ENCODE measurements at regions not wholly inside any gene's neighbourhood (a gene's known extent, or its start where the extent isn't known, plus 50 kb on each side); places are given as distances from the start of the nearest gene placed in this dataset.
A peak's percentile ranks its signal among the peaks of the same experiment; 100 is the strongest.

DNA sequence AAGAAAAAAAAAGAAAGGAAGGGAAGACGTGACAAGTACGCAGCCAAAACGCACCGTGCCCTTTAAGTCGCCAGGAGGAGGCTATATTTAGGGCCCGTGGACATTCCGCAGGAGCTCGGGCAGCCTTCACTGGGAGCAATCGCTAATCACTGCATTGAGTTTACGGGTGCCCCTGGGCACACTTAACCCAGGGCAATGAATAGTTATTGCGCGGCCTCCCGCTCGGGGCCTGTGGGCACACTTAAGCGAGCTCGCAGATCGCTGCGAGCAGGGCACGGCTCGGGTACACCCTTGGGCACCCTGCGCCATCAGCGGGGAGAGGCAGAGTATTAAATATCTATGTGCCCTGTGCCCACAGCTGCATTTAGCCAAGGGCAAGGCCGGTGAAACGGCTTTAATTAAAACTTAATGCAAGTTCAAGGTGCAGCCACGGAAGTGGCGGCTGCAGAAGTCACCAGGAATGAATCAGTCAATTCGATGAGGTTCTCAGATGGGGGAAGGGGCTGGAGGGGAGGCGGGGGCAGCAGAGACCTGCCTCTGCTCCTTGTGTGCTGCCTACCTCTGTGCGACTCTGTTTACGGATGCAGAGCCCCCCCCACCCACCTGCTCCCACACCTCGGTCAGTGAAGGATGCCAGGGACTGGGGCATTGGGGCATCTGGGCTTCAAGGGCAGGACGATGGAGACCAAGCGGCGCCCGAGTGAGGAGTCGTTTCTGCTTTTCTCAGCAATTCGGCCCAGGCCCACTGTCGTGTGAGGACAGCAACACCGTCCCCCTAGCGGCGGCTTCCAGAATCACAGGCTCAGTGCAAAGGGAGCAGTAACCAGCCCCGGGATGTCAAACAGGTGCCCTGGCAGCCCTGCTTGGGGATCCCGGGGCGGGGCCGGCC is 51.8 kb upstream of the TARDBP start:
- H3K9me3 ChIP-seq (ENCODE audit: control insufficient read depth in 1 of 2, insufficient read depth in 1 of 2, low read length in 2 of 2), result no peaks in the 10 kb centered on the region
- Mint-ChIP-seq H3K4me1 (ENCODE audit: low read depth) (peaks cover 10% of the 10 kb centered on the region), H3K27ac (no peak overlapping the region), H3K4me3 (no peak overlapping the region), H3K27me3 (peaks cover 14% of the 10 kb centered on the region), H3K36me3 (ENCODE audit: low read depth) (no peaks in the 10 kb centered on the region), H3K9me3 (no peaks in the 10 kb centered on the region)
- TF ChIP-seq, protein P1, sequence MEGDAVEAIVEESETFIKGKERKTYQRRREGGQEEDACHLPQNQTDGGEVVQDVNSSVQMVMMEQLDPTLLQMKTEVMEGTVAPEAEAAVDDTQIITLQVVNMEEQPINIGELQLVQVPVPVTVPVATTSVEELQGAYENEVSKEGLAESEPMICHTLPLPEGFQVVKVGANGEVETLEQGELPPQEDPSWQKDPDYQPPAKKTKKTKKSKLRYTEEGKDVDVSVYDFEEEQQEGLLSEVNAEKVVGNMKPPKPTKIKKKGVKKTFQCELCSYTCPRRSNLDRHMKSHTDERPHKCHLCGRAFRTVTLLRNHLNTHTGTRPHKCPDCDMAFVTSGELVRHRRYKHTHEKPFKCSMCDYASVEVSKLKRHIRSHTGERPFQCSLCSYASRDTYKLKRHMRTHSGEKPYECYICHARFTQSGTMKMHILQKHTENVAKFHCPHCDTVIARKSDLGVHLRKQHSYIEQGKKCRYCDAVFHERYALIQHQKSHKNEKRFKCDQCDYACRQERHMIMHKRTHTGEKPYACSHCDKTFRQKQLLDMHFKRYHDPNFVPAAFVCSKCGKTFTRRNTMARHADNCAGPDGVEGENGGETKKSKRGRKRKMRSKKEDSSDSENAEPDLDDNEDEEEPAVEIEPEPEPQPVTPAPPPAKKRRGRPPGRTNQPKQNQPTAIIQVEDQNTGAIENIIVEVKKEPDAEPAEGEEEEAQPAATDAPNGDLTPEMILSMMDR (IDR thresholded peaks at IDR 0.05), result peak; percentile 73
- H3K27me3 ChIP-seq (ENCODE audit: control insufficient read depth in 1 of 2, insufficient read depth in 2 of 2, low read length in 2 of 2), result peaks cover 0 to 7% of the 10 kb centered on the region in 2 experiments
- H3K36me3 ChIP-seq (ENCODE audit: insufficient read depth, low read length), result no peaks in the 10 kb centered on the region
- peaks cover 18% of the 10 kb centered on the region for H3K4me1 ChIP-seq (ENCODE audit: insufficient read depth, low read length)
- intact Hi-C loops (cut with DNase I, micrococcal nuclease), result no loop called here
- H3K4me3 ChIP-seq (ENCODE audit: low read length), result no peak overlapping the region
- POLR2A ChIA-PET, result no interaction called here
- DNase-seq (peak; percentile 68 to 86 (median 76)), ATAC-seq (ENCODE audit: poor library complexity) (peak; percentile 75)
- H3K27ac ChIP-seq (ENCODE audit: low read depth in 1 of 2, low read length in 2 of 2), result no peak overlapping the region
- CTCF ChIA-PET, result interaction anchor here (0.6 kb wide), 1 partner anchor 378 kb away, joined by 3 read pairs; no protein-coding TSS in a partner anchor

DNA sequence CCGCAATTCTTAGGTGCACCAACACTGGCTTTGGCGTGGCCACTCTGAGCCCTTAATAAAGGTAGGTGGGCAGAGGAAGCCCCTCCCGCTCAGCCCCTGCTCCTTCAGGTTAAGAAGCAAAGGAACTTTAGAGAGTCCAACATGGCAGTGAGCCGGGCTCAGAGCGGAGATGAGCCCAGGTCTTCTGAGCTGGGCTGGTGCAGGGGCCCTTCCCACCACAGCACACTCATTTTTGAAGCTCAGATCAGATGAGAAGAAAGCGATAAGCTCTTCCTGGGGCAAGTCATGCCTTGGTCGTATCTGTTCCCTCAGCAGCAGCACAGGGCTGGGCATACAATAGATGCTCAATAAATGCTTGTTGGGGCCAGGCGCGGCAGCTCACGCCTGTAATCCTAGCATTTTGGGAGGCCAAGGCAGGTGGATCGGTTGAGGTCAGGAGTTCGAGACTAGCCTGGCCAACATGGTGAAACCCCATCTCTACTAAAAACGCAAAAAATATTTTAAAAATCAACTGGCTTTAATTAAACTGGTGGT is 51.1 kb upstream of the TARDBP start:
- no peak overlapping the region for H3K27ac ChIP-seq (ENCODE audit: low read depth in 1 of 2, low read length in 2 of 2)
- Mint-ChIP-seq H3K27me3 (peaks cover 14% of the 10 kb centered on the region), H3K4me1 (ENCODE audit: low read depth) (peaks cover 14% of the 10 kb centered on the region), H3K4me3 (no peak overlapping the region), H3K9me3 (no peaks in the 10 kb centered on the region), H3K27ac (no peak overlapping the region), H3K36me3 (ENCODE audit: low read depth) (no peaks in the 10 kb centered on the region)
- DNase-seq (no peak), ATAC-seq (ENCODE audit: poor library complexity) (no peak)
- peaks cover 0 to 7% of the 10 kb centered on the region in 2 experiments for H3K27me3 ChIP-seq (ENCODE audit: control insufficient read depth in 1 of 2, insufficient read depth in 2 of 2, low read length in 2 of 2)
- TF ChIP-seq, protein P1 (IDR thresholded peaks at IDR 0.05), result peak; percentile 39
- POLR2A ChIA-PET, result no interaction called here
- intact Hi-C loops (cut with DNase I, micrococcal nuclease), result no loop called here
- CTCF ChIA-PET, result no interaction called here
- no peaks in the 10 kb centered on the region for H3K9me3 ChIP-seq (ENCODE audit: control insufficient read depth in 1 of 2, insufficient read depth in 1 of 2, low read length in 2 of 2)
- H3K4me3 ChIP-seq (ENCODE audit: low read length), result no peak overlapping the region
- H3K36me3 ChIP-seq (ENCODE audit: insufficient read depth, low read length), result no peaks in the 10 kb centered on the region
- peaks cover 22% of the 10 kb centered on the region for H3K4me1 ChIP-seq (ENCODE audit: insufficient read depth, low read length)

DNA sequence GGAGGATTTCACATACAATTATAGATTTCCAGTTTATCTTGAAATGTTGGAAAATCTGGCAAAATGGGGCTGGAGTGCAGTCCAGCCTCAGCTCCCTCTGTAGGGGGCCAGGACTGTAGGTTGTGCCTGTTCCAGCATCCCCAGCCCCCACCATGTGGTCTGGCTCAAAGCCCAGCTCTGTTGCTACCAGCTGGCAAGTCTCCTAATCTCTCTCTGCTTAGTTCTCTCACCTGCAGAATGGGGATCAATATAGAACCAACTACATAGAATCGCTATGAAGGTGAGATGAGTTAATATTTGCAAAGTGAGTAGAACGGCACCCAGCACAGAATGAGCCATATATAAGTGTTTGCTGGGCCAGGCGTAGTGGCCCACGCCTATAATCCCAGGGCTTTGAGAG is 50.0 kb upstream of the TARDBP start:
- Mint-ChIP-seq H3K9me3 (no peaks in the 10 kb centered on the region), H3K4me3 (no peak overlapping the region), H3K27me3 (peaks cover 14% of the 10 kb centered on the region), H3K27ac (no peak overlapping the region), H3K4me1 (ENCODE audit: low read depth) (peaks cover 18% of the 10 kb centered on the region), H3K36me3 (ENCODE audit: low read depth) (no peaks in the 10 kb centered on the region)
- ATAC-seq (ENCODE audit: poor library complexity) (no peak), DNase-seq (no peak)
- Histone ChIP-seq H3K27ac (ENCODE audit: low read depth in 1 of 2, low read length in 2 of 2) (no peak overlapping the region), H3K9me3 (ENCODE audit: control insufficient read depth in 1 of 2, insufficient read depth in 1 of 2, low read length in 2 of 2) (no peaks in the 10 kb centered on the region), H3K4me3 (ENCODE audit: low read length) (no peak overlapping the region), H3K27me3 (ENCODE audit: control insufficient read depth in 1 of 2, insufficient read depth in 2 of 2, low read length in 2 of 2) (peaks cover 0 to 7% of the 10 kb centered on the region in 2 experiments), H3K36me3 (ENCODE audit: insufficient read depth, low read length) (no peaks in the 10 kb centered on the region), H3K4me1 (ENCODE audit: insufficient read depth, low read length) (peaks cover 22% of the 10 kb centered on the region)
- CTCF ChIA-PET, result no interaction called here
- intact Hi-C loops (cut with DNase I, micrococcal nuclease), result no loop called here
- TF ChIP-seq, protein P1 (IDR thresholded peaks at IDR 0.05), result no peak
- POLR2A ChIA-PET, result no interaction called here

Data from CD4-positive, alpha-beta T cell (primary cell).